Hepatocyte (in vitro differentiated cells): ENCODE measurements at regions not wholly inside any gene's neighbourhood (a gene's known extent, or its start where the extent isn't known, plus 50 kb on each side); places are given as distances from the start of the nearest gene placed in this dataset.

Source experiments
- DNase-seq: peaks from one replicate; pipeline ENCODE4 v3.0.0-alpha.2; 2016; ENCODE audit warnings: low spot score
- H2AFZ ChIP-seq: fragments of 200-600 bp; sonication (generic); 2 replicates; pipeline ENCODE4 v1.6.0; 2016; ENCODE audit warnings: antibody characterized with exemption, mild to moderate bottlenecking
- H3K27ac ChIP-seq: fragments of 200-600 bp; sonication (generic); 2 replicates; pipeline ENCODE4 v1.5.1; 2016; ENCODE audit warnings: mild to moderate bottlenecking
- H3K27me3 ChIP-seq: fragments of 200-600 bp; sonication (generic); 2 replicates; pipeline ENCODE4 v1.6.1; 2016
- H3K36me3 ChIP-seq: fragments of 200-600 bp; sonication (generic); replicated peaks from 2 replicates; pipeline ENCODE4 v1.5.1; 2016; ENCODE audit warnings: low read depth; ENCODE audit not compliant: insufficient read depth
- H3K4me1 ChIP-seq: fragments of 200-600 bp; sonication (generic); 2 replicates; pipeline ENCODE4 v1.5.1; 2016; ENCODE audit warnings: mild to moderate bottlenecking, moderate library complexity; ENCODE audit not compliant: insufficient read depth
- H3K4me2 ChIP-seq: fragments of 200-600 bp; sonication (generic); 2 replicates; pipeline ENCODE4 v1.6.0; 2016
- H3K4me3 ChIP-seq: fragments of 200-600 bp; sonication (generic); 2 replicates; pipeline ENCODE4 v1.5.1; 2016; ENCODE audit warnings: mild to moderate bottlenecking
- H3K79me2 ChIP-seq: fragments of 200-600 bp; sonication (generic); 2 replicates; pipeline ENCODE4 v1.6.0; 2017; ENCODE audit warnings: mild to moderate bottlenecking
- H3K9me2 ChIP-seq: fragments of 200-600 bp; sonication (generic); replicated peaks from 2 replicates; pipeline ENCODE4 v1.6.0; 2017; ENCODE audit warnings: mild to moderate bottlenecking; ENCODE audit not compliant: insufficient read depth
- H3K9me3 ChIP-seq: fragments of 200-600 bp; sonication (generic); 2 replicates; pipeline ENCODE4 v1.5.1; 2016; ENCODE audit warnings: low read depth, mild to moderate bottlenecking
- H4K20me1 ChIP-seq: fragments of 200-600 bp; sonication (generic); 2 replicates; pipeline ENCODE4 v1.6.0; 2016; ENCODE audit warnings: mild to moderate bottlenecking; ENCODE audit not compliant: insufficient read depth, poor library complexity, severe bottlenecking
- EZH2 ChIP-seq: fragments of 200-600 bp; sonication (generic); IDR thresholded peaks from 2 replicates; pipeline ENCODE4 v1.6.1; 2016; ENCODE audit warnings: antibody characterized with exemption, mild to moderate bottlenecking, borderline replicate concordance
- EZH2phosphoT487 ChIP-seq: fragments of 200-600 bp; sonication (generic); IDR thresholded peaks from one replicate; pipeline ENCODE4 v1.6.1; 2018; ENCODE audit warnings: antibody characterized with exemption, mild to moderate bottlenecking, low read depth, moderate library complexity; ENCODE audit not compliant: unreplicated experiment, severe bottlenecking
- WGBS: methylation state at CpG from one replicate; pipeline ENCODE4 v1.1.6; 2016; ENCODE audit warnings: low lambda C conversion rate; ENCODE audit errors: missing lambda C conversion rate; 5-methylcytosine and 5-hydroxymethylcytosine counted together
- TF ChIP-seq, protein P1 (sequence below): fragments of 200-600 bp; sonication (generic); IDR thresholded peaks from 2 replicates; pipeline ENCODE4 v1.5.1; 2016; ENCODE audit warnings: antibody characterized with exemption, mild to moderate bottlenecking; ENCODE audit not compliant: poor library complexity

DNA sequence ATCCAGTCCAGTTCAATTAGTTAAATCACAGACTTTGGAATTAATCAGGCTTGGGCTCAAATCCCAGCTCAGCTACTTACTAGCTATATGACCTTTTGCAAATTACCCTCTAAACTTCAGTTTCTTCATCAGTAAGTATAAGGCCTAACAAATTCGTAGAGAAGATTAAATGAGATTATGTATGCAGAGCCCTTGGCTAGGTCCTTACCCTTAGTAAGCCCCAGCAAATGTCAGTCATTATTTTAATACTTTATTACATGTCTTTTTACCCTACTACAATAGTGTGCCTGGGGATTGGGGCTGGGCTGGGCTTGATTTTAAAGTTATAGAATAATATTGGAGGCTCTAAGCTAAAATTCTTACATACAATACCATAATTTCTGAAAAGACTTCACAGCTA, 326.1 kb upstream of the PREP start:
- H3K4me1 ChIP-seq = no peaks in the 10 kb centered on the region
- DNase-seq = no peak
- 77% methylated on average over 1 of the region's 1 CpG for WGBS

DNA sequence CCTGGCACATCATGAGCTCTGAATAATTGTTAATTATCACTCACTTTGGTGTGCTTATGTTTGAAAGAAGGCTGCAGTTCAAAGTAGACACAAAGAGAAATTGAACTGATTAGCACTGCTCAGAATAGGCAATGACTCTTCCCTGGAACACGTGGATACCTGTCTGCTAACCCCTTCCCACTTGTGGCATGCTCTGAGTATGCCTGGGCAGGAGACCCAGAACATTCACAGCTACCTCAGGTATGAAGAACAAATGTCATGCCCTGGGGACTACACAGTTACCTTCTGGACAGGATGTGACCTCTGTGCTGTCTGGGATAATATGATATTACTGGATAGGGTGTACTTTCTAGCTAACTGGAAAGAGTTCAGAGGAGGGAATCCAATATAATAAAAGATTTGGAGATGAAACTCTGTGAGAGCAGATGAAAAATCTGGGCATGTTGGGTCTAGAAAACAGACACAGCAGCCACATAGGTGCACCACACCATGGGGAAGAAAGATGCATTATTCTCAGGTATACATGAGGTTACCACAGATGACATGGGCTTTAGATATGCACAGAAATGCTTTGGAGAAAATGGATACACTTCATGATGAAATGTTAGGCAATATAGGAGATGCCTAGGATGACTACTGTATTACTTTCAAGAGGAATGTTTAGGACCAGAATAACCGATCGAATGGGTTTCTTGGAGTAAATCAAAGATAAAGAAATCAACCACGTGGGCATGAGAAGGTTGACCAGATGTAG, 324.2 kb upstream of the PREP start:
- no peaks in the 10 kb centered on the region for H3K79me2 ChIP-seq
- H3K27ac ChIP-seq = no peak overlapping the region
- no peaks in the 10 kb centered on the region for H4K20me1 ChIP-seq
- H3K27me3 ChIP-seq = no peaks in the 10 kb centered on the region
- WGBS = 87% methylated on average over 4 of the region's 4 CpGs
- H2AFZ ChIP-seq = no peak overlapping the region
- DNase-seq = no peak
- no peaks in the 10 kb centered on the region for H3K4me1 ChIP-seq
- no peaks in the 10 kb centered on the region for H3K9me3 ChIP-seq
- H3K4me2 ChIP-seq = no peak overlapping the region
- H3K36me3 ChIP-seq = no peaks in the 10 kb centered on the region
- H3K4me3 ChIP-seq = no peak overlapping the region
- no peak for TF ChIP-seq EZH2phosphoT487
- no peak for TF ChIP-seq EZH2
- TF ChIP-seq, protein P1, sequence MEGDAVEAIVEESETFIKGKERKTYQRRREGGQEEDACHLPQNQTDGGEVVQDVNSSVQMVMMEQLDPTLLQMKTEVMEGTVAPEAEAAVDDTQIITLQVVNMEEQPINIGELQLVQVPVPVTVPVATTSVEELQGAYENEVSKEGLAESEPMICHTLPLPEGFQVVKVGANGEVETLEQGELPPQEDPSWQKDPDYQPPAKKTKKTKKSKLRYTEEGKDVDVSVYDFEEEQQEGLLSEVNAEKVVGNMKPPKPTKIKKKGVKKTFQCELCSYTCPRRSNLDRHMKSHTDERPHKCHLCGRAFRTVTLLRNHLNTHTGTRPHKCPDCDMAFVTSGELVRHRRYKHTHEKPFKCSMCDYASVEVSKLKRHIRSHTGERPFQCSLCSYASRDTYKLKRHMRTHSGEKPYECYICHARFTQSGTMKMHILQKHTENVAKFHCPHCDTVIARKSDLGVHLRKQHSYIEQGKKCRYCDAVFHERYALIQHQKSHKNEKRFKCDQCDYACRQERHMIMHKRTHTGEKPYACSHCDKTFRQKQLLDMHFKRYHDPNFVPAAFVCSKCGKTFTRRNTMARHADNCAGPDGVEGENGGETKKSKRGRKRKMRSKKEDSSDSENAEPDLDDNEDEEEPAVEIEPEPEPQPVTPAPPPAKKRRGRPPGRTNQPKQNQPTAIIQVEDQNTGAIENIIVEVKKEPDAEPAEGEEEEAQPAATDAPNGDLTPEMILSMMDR = no peak
- no peaks in the 10 kb centered on the region for H3K9me2 ChIP-seq

More for the DNA sequence above, 326.1 kb upstream of the PREP start:
- no peak overlapping the region for H3K4me3 ChIP-seq
- H3K9me3 ChIP-seq = no peaks in the 10 kb centered on the region
- TF ChIP-seq EZH2phosphoT487 = no peak
- TF ChIP-seq EZH2 = no peak
- TF ChIP-seq, protein P1 = no peak
- no peaks in the 10 kb centered on the region for H3K9me2 ChIP-seq
- no peak overlapping the region for H3K4me2 ChIP-seq
- no peak overlapping the region for H3K27ac ChIP-seq
- H3K36me3 ChIP-seq = no peaks in the 10 kb centered on the region
- H3K79me2 ChIP-seq = no peaks in the 10 kb centered on the region
- no peaks in the 10 kb centered on the region for H3K27me3 ChIP-seq
- no peaks in the 10 kb centered on the region for H4K20me1 ChIP-seq
- H2AFZ ChIP-seq = no peak overlapping the region

DNA sequence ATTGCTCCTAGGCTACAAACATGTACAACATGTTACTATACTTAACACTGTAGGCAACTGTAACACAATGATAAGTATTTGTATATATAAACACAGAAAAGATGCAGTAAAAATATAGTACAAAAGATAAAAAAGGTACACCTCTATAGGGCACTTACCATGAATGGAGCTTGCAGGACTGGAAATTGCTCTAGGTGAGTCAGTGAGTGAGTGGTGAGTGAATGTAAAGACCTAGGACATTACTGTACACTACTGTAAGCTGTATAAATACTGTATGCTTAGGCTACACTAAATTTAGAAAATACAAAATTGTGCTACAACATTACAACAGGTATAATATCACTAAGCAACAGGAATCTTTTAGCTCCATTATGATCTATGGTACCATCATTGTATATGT, 312.0 kb upstream of the PREP start:
- H3K36me3 ChIP-seq = no peaks in the 10 kb centered on the region
- no peaks in the 10 kb centered on the region for H3K9me2 ChIP-seq
- no peak overlapping the region for H2AFZ ChIP-seq
- no peak overlapping the region for H3K4me2 ChIP-seq
- no peak for DNase-seq
- no peaks in the 10 kb centered on the region for H3K79me2 ChIP-seq
- no peak overlapping the region for H3K4me3 ChIP-seq
- TF ChIP-seq EZH2phosphoT487 (no peak), EZH2 (no peak)
- TF ChIP-seq, protein P1 = no peak
- no peak overlapping the region for H3K27ac ChIP-seq
- H3K27me3 ChIP-seq = no peaks in the 10 kb centered on the region
- no peaks in the 10 kb centered on the region for H3K9me3 ChIP-seq
- H3K4me1 ChIP-seq = no peaks in the 10 kb centered on the region
- no peaks in the 10 kb centered on the region for H4K20me1 ChIP-seq
